ENCODE measurements at regions not wholly inside any gene's neighbourhood (a gene's known extent, or its start where the extent isn't known, plus 50 kb on each side); places are given as distances from the start of the nearest gene placed in this dataset.

- DNase-seq = no peak
These were observed 563.4 kb upstream of the PLXNA2 start for GRCh38 chr1:208807446-208808127.

- no peak for DNase-seq
These were observed 564.1 kb upstream of the PLXNA2 start for GRCh38 chr1:208808301-208808700.

GRCh38 chr1:208809876-208810275 lies 565.7 kb upstream of the PLXNA2 start:
- DNase-seq = no peak

GRCh38 chr1:208818770-208819445 lies 574.7 kb upstream of the PLXNA2 start:
- no peak for DNase-seq

GRCh38 chr1:208820580-208821212 lies 576.5 kb upstream of the PLXNA2 start:
- peak; percentile 48 for DNase-seq

DNA sequence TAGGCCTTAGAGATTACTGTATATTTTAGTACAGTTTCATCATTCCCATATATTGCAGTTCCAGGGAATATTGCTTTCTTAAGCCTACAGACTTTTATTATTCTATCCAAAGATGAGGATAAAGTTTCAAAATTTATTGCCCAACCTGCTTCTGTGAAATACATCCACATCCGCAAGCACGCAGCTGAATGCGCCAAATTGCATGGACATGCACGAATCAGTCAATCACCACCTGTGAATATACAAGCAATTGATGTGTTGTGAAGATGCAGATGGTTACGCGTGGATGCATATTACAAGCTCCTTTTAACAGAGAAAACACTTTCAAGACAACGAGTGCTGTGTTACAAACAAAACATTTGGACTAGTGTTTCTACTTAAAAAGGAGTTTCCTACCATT lies 577.8 kb upstream of the PLXNA2 start:
- DNase-seq = no peak

DNA sequence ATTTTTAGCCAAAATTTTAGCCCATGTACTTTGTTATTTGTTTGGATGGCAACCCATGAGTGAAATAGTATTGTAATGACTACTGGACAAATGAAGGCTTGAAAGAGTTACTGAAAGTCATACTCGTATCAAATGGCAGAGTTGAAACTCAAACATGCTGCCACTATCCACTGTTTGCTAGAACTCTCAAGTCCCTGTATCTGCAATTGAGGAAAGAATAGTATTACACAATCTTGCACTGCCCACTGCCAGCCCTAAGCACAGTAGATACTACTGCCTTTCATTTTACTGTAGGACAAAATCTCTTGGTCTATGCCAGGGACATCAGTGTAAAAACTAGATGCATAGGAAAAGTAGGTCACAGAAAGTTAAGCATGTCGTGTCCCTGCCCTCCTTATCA lies 581.1 kb upstream of the PLXNA2 start:
- DNase-seq = no peak

DNA sequence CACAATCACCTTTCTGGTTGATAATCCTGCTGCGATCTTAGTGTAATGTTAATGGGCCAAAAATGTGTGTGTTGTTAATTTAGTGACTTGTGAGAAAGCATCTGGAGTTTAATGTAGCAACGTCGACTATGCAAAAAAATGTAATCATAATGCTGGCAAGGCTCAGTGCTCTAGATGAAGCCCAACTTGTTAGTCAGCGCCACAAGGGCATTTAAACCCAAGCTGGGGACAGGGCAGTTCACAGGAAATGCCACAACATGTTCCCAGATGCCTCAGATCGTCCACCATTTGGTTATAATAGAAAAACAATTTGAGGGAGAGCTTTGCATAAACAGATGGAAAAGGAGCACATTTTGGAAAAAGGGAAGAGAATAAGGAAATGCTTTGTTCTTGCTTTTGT lies 585.4 kb upstream of the PLXNA2 start:
- no peak for DNase-seq

GRCh38 chr1:208834381-208835096 lies 590.4 kb upstream of the PLXNA2 start:
- peak; percentile 93 for DNase-seq

- DNase-seq = peak; percentile 94
These were observed 590.9 kb upstream of the PLXNA2 start for GRCh38 chr1:208835097-208835463.

DNA sequence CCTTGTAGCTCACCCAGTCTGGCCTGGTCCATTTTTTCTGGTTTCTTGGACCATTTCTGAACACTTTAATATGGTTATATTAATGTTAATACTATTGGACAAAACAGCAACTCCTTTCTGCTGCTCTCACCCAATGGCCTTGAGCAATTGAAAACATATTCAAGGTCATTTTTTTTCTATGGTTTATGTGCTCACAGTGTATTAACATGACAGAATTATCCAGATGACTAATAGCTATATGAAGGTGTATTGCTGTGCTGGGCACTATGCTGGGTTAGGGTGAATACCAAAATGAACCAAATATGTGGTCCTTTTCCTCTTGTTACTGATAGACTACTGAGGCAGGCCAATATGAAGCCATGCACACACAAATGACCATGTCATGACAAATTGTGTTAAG lies 591.6 kb upstream of the PLXNA2 start:
- peak; percentile 30 for DNase-seq

DNA sequence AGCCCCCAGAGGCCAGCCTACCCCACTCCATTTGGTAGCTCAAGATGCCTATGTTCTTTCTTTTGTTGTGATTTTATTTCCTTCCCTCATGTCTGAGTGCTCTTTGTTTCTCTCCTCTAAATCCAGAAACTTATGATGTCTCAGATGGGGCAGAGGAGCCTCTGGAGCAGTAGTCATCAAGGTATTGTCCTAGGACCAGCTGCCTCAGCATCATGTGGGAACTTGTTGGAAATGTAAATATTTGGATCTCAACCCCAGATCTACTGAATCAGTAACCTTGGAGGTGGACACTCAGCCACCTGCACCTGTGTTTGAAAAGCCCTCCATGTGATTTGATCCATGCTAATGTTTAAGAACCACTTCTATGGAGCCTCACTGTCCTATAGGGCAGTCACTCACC lies 593.1 kb upstream of the PLXNA2 start:
- DNase-seq = peak; percentile 98

- DNase-seq = no peak
These were observed 597.3 kb upstream of the PLXNA2 start for GRCh38 chr1:208841436-208841835.

DNA sequence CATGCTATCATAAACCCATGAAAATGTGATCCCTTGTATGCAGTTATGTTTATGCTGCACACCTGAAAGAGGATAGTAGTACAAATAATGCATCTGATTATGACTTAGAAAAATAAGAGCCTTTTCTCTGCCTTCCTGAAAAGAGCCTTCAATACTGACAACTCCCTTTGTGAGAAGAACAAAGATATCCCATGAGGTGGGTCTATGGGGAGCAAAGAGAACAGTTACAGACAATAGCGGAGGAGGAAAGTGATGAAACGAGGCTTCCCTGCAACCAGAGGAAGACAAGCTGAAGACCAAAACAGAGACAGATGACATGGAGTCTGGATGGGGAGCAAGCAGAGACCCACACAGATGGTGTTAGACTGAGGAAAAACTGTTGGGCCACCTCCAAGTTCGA lies 598.3 kb upstream of the PLXNA2 start:
- no peak for DNase-seq

GRCh38 chr1:208844158-208844557 lies 600.0 kb upstream of the PLXNA2 start:
- DNase-seq = no peak

- DNase-seq = no peak
These were observed 604.7 kb upstream of the PLXNA2 start for GRCh38 chr1:208848854-208849253.

GRCh38 chr1:208850442-208850841 lies 606.3 kb upstream of the PLXNA2 start:
- peak; percentile 24 for DNase-seq

GRCh38 chr1:208851366-208851765 lies 607.2 kb upstream of the PLXNA2 start:
- no peak for DNase-seq

DNA sequence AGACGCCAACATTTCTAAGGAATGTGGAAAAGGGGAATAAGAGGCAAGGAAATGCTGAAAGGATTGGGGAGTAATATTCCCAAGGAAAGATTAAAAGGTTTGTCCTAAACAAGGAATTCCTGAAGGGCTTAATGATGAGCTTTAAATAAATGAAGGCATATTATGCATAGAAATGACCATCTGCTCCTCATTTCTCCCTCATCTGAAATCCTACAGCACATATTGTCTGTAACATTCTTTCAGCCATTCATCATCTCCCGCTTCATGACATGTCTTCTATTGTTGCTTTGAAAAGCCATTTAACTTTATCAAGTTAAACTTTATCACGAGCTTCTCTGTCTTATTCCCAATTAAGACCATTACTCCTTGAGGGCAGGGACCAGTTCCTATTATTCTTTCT lies 608.7 kb upstream of the PLXNA2 start:
- no peak for DNase-seq

GRCh38 chr1:208855403-208855802 lies 611.2 kb upstream of the PLXNA2 start:
- no peak for DNase-seq

DNA sequence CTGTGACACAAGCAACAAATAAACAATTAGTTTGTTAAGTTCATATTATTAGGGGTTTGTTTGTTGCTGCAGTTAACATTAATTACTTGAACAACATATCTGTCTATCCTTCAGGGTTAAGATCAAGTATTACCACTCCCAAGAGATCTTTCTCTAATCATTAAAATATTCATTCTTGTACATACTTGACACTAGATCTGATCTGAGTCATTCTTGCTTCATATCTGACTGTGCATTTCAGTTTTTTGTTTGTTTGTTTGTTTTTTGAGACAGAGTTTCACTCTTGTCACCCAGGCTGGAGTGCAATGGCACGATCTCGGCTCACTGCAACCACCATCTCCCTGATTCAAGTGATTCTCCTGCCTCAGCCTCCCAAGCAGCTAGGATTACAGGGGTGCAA lies 613.3 kb upstream of the PLXNA2 start:
- DNase-seq = no peak

DNA sequence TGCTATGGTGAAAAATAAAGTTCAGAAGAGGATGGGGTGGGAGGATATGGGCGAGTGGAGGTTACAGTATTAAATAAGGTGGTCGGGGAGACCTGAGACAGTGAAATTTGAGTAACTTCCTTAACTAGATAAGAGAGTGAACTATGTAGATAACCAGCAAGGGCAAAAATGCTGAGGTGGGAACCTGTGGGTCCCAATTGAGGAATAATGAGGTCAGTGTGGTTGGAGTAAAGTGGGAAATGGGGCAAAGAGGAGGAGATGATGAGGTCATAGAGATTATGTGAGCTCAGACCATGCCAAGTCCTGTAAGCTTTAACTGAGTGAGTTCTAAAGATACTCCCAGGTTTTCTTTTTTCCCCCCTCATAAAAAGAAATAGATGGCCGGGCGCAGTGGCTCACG lies 614.6 kb upstream of the PLXNA2 start:
- no peak for DNase-seq

GRCh38 chr1:208864366-208864965 lies 620.3 kb upstream of the PLXNA2 start:
- DNase-seq = no peak

All from NCI-H146 (cell line).